GM18505 (cell line): ENCODE measurements at regions not wholly inside any gene's neighbourhood (a gene's known extent, or its start where the extent isn't known, plus 50 kb on each side); places are given as distances from the start of the nearest gene placed in this dataset.

ENCODE experiments used
- ATAC-seq: cut with Tn5 transposase; IDR thresholded peaks from one replicate; pipeline ENCODE4 v1.9.1; 2021; ENCODE audit not compliant: unreplicated experiment
- POLR2A ChIP-seq: IDR thresholded peaks from 4 replicates; pipeline ENCODE4 v1.6.1; 2011; ENCODE audit warnings: borderline replicate concordance; ENCODE audit not compliant: insufficient read depth, insufficient read length; ENCODE audit errors: extremely low read depth

DNA sequence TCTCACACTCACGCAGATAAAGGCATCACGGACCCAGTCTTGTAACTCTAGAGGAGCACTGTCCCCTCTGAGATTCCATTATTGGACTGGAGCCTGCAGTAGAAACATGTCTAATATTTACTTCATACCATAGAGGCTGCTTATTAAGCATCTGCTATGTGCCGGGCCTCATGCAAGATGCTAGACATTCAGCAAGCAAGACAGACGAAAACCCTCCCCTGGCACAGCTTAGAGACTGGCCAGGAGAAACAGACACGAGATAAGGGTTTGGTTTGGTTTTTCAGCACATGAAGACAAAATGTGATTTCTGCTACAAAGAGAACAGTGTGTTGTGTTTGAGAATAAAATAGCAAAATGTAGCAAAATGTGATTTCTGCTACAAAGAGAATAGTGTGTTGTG is 719.2 kb downstream of the MED13L start:
- TF ChIP-seq POLR2A, result no peak
- ATAC-seq, result no peak

DNA sequence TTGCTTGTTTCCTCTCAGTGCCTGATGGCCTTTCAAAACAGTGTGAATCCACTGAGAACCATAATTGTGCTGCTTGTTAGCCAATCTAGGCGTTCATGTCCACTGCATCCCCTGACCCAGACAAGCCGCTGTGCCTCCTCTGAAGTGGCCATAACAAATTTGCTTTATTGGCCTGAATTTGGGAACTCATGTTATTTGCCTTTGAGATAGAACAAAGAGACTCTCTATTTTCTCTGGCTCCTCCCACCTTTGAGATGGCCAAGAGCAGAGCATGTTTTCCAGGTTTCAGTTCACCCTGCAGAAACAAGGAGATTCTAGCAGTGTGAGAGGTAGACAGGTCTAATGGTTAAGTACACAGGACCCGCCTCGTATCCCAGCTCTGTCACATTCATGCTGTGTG is 723.9 kb downstream of the MED13L start:
- no peak for TF ChIP-seq POLR2A
- ATAC-seq, result no peak

DNA sequence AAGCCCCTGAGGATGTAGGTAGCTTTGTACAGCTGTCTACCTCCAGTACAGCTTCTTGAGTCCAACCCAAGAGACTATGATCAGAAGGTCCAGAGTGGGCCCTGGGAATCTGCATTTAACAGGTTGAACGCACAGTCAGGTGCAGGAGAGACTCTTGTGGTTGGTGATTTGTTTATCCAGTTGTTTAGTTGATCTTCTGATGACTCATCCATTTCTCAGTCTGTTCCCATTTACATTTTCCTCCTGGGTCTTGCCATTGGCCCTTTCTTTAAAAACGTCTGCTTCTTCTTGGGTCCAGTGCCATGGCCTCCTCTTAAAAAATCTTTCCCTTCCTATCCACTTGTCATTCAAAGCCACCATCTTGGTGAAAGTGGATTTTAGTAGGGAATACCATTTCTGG is 734.2 kb downstream of the MED13L start:
- no peak for ATAC-seq
- TF ChIP-seq POLR2A, result no peak

DNA sequence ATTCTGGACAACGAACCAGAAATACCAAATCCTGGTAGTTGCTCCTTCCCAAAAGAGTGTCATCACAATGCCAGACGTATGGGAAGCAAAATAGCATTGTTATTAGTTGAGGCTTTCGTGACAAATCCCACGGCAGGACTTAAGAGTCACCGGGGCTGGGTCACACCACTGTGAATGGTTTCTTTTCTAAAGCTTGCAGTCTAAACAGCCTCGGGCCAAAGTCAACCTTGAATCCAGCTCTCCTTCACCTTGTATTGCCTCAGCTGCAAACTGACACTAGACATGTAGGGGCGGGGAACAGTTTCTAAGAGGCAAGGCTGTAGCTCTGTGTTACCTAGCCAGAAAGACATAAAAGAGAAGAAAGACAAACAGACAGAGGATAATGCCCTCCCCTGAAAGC is 734.8 kb downstream of the MED13L start:
- no peak for ATAC-seq
- no peak for TF ChIP-seq POLR2A

DNA sequence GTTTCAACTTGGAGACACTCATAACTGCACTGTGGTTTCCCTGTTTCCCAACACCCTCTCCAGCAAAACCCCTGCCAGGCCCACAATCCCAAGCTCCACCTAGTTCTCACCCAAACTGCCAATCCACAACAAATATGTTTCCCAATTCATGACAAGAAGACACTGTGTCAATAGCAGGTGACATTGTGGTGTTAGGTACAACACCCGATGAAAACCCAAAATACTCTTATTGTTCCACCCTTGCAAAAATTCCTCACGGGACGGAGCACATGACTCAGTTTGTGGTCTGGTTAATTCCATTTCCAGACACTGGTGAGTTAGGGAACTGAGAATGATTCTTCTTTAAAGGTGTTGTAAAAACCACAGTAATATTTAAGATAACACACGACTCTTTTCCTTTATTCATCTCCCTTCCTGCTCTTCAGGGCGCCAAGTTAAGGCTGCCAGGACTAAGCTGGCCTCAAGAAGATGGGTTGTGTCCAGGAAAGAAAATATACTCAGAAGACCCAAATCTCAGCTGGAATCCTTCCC is 735.5 kb downstream of the MED13L start:
- no peak for TF ChIP-seq POLR2A
- no peak for ATAC-seq

DNA sequence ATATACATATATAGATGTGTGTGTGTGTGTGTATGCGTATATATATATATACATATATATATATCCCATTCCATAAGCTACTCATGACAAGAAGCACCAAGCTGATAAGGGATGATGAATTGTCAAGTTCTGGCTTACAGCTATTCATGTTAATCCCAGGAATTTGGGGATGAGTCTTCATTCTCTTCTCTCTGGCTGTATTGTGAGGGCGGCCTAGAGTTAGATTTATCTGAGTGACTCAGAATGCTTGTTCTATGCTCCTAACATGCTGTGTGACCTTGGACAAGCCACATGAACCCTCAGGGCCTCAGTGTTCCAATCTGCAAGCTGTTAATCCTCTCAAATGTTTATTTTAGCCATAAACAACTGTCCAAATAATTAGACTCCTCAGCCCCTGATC is 749.0 kb downstream of the MED13L start:
- TF ChIP-seq POLR2A, result no peak
- no peak for ATAC-seq

DNA sequence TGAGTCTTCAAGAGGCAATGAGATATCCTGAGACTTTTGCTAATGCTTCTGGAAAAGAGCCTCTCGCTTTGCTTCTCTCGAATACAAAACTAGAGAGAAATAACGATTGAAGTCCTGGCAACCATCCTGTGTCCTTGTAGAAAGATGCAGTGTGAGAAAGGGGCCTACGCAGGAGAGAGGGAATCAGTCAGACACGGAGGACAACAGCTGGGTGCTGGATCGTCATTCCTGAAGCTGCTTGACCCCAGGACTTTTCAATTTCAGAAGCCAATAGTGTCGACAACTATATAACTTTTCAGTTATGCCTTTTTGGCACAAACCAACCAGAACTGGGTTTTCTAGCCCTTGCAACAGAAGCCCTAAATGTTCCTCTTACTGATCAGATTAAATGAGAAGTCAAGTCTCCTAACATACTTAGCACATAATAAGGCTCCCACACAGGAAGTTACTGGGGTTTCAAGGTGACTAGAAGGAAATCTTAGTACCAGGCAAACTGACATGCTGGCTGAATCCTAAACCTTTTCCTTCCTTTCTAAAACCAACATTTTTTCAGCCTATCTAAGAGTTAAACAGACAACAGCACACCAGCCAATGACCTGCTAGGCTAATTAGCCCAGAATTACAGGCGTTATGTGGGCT is 755.6 kb downstream of the MED13L start:
- ATAC-seq, result no peak
- TF ChIP-seq POLR2A, result no peak

DNA sequence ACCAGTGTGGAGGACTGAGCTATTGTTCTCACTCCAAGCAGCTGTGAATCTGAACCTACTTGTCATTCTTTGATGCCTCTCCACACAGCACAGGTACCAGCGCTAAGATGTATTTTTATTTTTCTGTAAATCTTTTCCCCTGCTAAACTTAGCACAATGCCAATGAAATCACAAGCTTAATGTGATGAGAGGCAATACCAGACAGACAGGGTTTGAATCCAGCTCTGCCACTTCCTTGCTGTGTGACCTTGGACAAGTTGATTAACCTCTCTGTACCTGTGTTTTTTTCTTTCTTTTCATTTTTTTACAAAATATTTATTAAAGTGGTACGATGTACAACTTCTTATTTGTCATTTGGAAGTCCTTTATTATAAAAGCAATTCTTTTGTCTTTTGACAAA is 757.6 kb downstream of the MED13L start:
- no peak for ATAC-seq
- no peak for TF ChIP-seq POLR2A

DNA sequence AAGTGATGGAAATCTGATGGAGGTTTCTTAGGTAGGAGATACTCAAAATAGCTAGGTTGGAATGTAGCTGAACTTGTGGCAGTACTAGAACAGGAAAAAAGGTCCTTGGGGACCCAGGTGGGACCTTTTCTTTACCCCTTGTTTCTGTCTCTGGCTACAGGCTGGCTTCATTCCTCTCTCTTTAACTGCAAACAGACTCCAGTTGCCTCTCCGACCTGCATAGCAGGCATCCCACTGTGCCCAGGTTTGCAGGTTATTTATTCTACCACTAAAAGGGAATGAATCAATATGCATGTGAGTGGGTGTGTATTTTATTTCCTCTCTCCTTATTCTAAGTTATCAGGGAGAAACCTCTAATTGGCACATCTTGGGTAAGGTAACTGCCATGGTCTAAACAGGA is 758.1 kb downstream of the MED13L start:
- no peak for ATAC-seq

DNA sequence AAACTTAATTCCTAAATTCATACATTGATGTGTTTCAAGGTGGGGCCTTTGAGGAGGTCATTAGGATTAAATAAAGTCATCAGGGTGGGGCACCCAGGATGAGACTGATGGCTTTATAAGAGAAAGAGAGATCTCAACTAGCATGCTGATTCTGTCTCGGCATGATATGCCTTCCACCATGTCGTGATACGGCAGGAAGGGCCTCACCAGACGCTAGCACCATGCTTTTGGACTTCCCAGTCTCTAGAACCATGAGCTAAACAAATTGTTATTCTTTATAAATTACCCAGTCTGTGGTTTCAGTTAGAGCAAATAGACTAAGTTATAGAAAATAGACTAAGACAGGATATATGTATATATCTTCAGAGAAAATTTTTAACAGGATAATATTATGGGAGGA is 759.6 kb downstream of the MED13L start:
- ATAC-seq, result no peak

More for the DNA sequence above, 758.1 kb downstream of the MED13L start:
- TF ChIP-seq POLR2A, result no peak

DNA sequence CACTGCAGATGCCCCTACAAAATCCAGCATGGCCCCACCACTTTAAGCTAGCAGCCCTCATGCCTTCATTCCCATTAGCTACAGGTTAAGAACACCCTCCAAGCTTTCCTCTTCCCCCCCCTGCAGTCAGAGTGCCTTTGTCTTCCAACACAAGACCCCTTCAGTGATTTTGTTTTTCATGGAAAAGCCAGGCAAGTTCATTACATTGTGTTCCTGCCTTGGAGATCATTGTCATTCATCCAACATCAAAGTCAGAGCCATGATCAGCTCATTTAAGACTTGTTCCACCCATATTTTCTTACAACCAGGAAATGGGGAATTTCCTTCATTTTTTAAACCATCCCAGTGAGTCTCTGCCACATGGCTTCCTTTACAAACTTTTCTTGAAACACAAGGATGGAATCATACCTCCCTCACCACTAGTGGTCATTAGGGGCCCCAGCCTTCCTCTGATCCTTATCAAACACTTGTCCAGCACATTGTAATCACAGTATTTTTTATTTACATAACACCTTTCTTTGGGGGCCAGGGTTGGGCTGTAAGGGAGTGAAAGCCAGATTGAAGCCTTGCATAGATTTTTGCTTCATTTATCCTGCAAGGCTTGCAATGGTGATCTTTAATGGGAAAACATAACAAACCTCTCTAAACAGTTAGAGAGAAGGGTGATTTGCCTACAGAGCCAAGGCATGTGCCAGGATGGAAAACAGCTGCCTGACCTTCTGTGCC is 765.3 kb downstream of the MED13L start:
- no peak for TF ChIP-seq POLR2A
- no peak for ATAC-seq

More for the DNA sequence above, 759.6 kb downstream of the MED13L start:
- no peak for TF ChIP-seq POLR2A

DNA sequence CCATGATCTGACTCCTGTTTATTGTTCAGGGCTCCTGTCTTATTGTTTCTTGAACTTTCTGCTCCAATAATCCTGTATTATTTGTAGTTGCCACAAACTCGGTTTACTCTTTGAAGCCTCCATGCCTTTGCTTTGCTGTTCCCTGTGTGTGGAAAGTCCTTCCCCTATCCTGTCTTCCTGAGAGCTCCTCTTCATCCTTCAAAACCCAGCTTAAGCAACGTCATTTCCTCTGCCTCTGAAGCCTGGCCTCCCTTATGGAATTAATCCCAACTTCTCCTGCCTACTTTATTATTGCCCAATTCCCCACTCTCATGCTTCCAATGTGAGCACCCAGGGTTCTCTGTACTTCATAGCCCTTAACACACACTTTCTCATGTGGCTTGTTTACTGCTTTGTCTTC is 766.2 kb downstream of the MED13L start:
- TF ChIP-seq POLR2A, result no peak
- no peak for ATAC-seq

DNA sequence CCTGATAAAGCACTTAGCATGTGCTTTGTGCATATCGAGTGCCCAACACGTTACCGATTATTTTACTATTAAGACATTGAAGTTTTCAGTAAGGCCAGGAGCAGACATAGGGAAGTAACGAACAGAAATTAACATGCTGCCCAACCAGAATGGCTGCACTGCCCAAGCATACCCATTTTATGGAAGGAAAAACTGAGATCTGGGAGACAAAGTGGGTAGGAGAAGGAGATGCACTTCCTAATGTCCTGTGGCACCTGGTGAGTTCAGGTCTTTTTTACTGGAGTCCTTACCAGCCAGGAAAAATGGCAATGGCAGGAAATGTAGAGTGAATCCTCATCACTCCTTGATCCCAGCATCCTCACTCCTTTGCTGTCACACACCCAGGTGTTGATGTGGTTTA is 768.5 kb downstream of the MED13L start:
- TF ChIP-seq POLR2A, result no peak
- ATAC-seq, result no peak

DNA sequence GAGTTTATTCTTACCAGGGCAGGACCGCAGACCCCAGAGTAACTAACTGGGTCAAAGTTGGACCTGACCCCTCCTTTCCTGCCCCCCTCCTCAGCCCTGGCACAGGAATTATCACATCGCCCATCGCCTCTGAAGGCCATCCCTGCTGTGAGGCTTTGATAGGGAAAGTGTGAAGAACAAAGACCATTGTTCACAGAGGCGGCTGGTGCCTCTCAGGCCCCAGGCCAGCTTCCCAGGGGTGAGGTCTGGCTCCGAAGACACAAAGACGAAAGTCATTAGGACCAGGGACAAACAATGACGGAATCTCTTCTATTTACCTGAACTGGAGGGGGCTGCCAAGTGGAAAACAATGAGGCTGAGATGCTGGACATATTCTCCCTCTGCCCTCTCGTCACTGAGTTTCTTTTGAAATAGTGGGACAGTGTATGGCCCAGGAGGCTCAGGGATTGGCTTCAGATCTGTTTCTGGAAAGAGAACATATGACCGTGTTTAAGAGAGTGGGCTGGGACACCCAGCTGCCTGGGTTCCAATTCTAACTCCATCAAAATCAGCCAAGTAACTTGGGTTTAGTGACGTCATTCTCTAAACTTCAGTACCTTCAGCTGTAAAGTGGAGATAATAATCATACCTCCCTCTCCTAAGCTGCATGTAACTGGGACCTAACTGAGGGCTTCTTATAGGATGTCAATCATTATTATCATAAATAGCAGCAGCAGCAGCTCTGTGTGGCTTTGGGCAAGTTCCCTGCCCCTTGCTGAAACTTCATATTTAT is 769.4 kb downstream of the MED13L start:
- no peak for ATAC-seq
- no peak for TF ChIP-seq POLR2A

DNA sequence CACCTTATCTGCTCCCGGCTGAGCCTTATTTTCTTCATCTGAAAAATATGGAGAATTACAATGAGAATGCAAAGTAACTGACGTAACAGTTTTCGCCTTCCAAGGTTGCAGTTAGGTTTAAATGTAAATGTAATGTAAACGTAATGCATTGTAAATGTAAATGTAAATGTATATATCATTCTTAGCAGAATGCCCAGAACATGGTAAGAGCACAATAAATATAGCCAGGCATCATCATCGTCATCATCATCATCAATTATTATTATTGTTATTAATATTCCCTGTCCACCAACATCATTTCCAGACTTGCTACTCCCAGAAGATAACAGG is 770.0 kb downstream of the MED13L start:
- ATAC-seq, result no peak
- no peak for TF ChIP-seq POLR2A
